ENCODE measurements at regions not wholly inside any gene's neighbourhood (a gene's known extent, or its start where the extent isn't known, plus 50 kb on each side); places are given as distances from the start of the nearest gene placed in this dataset.

DNA sequence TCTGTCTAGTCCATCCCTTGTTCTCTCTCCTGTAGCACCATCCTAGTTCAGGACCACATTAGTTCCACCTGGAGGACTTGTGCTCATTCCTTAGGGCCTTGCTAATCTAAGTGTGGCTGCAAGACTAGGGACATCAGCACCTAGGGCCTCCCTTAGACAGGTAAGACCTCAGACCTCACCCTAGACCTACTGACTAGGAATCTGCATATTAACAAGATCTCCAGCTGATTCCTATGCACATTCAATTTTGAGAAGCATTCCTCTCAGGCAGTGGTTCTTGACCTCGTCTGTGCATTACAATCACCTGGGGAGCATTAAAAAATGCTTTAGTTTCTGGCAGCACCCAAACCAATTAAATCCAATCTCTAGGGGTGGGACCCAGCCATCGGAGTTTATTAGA lies 238.4 kb upstream of the RGMA start:
- TF ChIP-seq EP300 (IDR thresholded peaks at IDR 0.05; ENCODE audit: borderline replicate concordance in 1 of 2, low read depth in 1 of 2, low read length in 1 of 2) = no peak
- TF ChIP-seq, protein P1, sequence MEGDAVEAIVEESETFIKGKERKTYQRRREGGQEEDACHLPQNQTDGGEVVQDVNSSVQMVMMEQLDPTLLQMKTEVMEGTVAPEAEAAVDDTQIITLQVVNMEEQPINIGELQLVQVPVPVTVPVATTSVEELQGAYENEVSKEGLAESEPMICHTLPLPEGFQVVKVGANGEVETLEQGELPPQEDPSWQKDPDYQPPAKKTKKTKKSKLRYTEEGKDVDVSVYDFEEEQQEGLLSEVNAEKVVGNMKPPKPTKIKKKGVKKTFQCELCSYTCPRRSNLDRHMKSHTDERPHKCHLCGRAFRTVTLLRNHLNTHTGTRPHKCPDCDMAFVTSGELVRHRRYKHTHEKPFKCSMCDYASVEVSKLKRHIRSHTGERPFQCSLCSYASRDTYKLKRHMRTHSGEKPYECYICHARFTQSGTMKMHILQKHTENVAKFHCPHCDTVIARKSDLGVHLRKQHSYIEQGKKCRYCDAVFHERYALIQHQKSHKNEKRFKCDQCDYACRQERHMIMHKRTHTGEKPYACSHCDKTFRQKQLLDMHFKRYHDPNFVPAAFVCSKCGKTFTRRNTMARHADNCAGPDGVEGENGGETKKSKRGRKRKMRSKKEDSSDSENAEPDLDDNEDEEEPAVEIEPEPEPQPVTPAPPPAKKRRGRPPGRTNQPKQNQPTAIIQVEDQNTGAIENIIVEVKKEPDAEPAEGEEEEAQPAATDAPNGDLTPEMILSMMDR (IDR thresholded peaks at IDR 0.05) = no peak
- no peak for TF ChIP-seq TEAD4 (IDR thresholded peaks at IDR 0.05; ENCODE audit: borderline replicate concordance, insufficient read depth)
- TF ChIP-seq SIN3A (IDR thresholded peaks at IDR 0.05; ENCODE audit: borderline replicate concordance, low read depth, low read length) = no peak
- no peak for TF ChIP-seq RXRA (IDR thresholded peaks at IDR 0.05; ENCODE audit: borderline replicate concordance, low read depth)
- TF ChIP-seq MXI1 (IDR thresholded peaks at IDR 0.05; ENCODE audit: low read depth, low read length) = no peak
- TF ChIP-seq POLR2AphosphoS5 (IDR thresholded peaks at IDR 0.05; ENCODE audit: low read depth, low read length) = no peak
- no peak for TF ChIP-seq ELF1 (IDR thresholded peaks at IDR 0.05)
- TF ChIP-seq NFIC (IDR thresholded peaks at IDR 0.05; ENCODE audit: borderline replicate concordance) = no peak
- no peak for TF ChIP-seq CHD2 (IDR thresholded peaks at IDR 0.05; ENCODE audit: low read length, partially characterized antibody)
- no peak for TF ChIP-seq YY1 (IDR thresholded peaks at IDR 0.05; ENCODE audit: low read depth)
- TF ChIP-seq, protein P2, sequence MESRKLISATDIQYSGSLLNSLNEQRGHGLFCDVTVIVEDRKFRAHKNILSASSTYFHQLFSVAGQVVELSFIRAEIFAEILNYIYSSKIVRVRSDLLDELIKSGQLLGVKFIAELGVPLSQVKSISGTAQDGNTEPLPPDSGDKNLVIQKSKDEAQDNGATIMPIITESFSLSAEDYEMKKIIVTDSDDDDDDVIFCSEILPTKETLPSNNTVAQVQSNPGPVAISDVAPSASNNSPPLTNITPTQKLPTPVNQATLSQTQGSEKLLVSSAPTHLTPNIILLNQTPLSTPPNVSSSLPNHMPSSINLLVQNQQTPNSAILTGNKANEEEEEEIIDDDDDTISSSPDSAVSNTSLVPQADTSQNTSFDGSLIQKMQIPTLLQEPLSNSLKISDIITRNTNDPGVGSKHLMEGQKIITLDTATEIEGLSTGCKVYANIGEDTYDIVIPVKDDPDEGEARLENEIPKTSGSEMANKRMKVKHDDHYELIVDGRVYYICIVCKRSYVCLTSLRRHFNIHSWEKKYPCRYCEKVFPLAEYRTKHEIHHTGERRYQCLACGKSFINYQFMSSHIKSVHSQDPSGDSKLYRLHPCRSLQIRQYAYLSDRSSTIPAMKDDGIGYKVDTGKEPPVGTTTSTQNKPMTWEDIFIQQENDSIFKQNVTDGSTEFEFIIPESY (IDR thresholded peaks at IDR 0.05; ENCODE audit: borderline replicate concordance, low read depth) = no peak
- TF ChIP-seq, protein P3, sequence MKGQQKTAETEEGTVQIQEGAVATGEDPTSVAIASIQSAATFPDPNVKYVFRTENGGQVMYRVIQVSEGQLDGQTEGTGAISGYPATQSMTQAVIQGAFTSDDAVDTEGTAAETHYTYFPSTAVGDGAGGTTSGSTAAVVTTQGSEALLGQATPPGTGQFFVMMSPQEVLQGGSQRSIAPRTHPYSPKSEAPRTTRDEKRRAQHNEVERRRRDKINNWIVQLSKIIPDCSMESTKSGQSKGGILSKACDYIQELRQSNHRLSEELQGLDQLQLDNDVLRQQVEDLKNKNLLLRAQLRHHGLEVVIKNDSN (IDR thresholded peaks at IDR 0.05; ENCODE audit: borderline replicate concordance, low read depth) = no peak
- no peak for TF ChIP-seq SMC3 (IDR thresholded peaks at IDR 0.05; ENCODE audit: low read depth, low read length)

Measured in SK-N-SH (cell line).